Lower leg skin (tissue), 3 donors: ENCODE measurements at regions not wholly inside any gene's neighbourhood (a gene's known extent, or its start where the extent isn't known, plus 50 kb on each side); places are given as distances from the start of the nearest gene placed in this dataset.

Source experiments
- POLR2A ChIP-seq, 2 donors: fragments of 450-650 bp; IDR thresholded peaks; one replicate each; pipeline ENCODE4 v1.6.1; 2016 to 2017; ENCODE audit warnings: antibody characterized with exemption in 2 of 2, mild to moderate bottlenecking in 1 of 2, moderate library complexity in 1 of 2
- TF ChIP-seq, protein P1 (sequence below), 3 donors: fragments of 450-650 bp; IDR thresholded peaks; one replicate each; pipeline ENCODE4 v1.5.1; 2016; ENCODE audit warnings: antibody characterized with exemption in 3 of 3, mild to moderate bottlenecking in 3 of 3, moderate library complexity in 2 of 3

DNA sequence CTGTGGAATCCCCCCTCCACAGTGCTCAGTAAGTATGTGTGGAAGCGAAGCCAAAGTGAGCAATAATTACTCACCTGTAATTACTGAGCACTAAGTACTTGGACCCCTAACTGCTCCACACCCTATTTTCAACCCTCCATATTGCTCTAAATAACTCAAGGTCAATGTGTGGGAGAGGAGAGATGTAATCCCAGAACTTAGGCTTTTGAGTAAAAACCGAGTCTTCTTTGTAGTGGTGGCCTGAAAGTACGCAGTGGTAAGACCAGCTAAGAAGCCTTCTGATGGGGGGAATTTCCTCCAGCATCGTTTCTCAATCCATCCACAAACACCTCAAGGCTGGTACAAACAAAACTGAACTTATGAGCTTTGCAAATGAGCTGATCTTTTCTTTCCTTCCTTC lies 551.6 kb downstream of the ZEB2 start:
- no peak for TF ChIP-seq POLR2A (IDR thresholded peaks at IDR 0.05)
- TF ChIP-seq, protein P1, sequence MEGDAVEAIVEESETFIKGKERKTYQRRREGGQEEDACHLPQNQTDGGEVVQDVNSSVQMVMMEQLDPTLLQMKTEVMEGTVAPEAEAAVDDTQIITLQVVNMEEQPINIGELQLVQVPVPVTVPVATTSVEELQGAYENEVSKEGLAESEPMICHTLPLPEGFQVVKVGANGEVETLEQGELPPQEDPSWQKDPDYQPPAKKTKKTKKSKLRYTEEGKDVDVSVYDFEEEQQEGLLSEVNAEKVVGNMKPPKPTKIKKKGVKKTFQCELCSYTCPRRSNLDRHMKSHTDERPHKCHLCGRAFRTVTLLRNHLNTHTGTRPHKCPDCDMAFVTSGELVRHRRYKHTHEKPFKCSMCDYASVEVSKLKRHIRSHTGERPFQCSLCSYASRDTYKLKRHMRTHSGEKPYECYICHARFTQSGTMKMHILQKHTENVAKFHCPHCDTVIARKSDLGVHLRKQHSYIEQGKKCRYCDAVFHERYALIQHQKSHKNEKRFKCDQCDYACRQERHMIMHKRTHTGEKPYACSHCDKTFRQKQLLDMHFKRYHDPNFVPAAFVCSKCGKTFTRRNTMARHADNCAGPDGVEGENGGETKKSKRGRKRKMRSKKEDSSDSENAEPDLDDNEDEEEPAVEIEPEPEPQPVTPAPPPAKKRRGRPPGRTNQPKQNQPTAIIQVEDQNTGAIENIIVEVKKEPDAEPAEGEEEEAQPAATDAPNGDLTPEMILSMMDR (IDR thresholded peaks at IDR 0.05), result no peak
